H1 (cell line): ENCODE measurements at regions not wholly inside any gene's neighbourhood (a gene's known extent, or its start where the extent isn't known, plus 50 kb on each side); places are given as distances from the start of the nearest gene placed in this dataset.

ENCODE experiments used
- CTCF ChIA-PET: fragments of 300-600 bp; sonication (Branson Sonifier 250); formaldehyde crosslinking; loops from one replicate; lab custom pipeline; 2021; ENCODE audit not compliant: partially characterized antibody; lab: Charles Lee
- POLR2A ChIA-PET: fragments of 300-600 bp; sonication (Branson Sonifier 250); formaldehyde crosslinking; loops from one replicate; lab custom pipeline; 2021; ENCODE audit warnings: inconsistent platforms; ENCODE audit not compliant: partially characterized antibody; lab: Charles Lee
- DNase-seq, 2 experiments: peaks; one replicate each; pipeline versions ENCODE4 v3.0.0 to v3.0.0-alpha.2; 2010 to 2022; ENCODE audit warnings: low spot score in 2 of 2, low read depth in 1 of 2, mixed read lengths in 1 of 2
- FAIRE-seq: peaks from 2 replicates; lab custom pipeline; 2011; peaks lifted over from hg19 to GRCh38; lab: Jason Lieb, UNC
- H2AFZ ChIP-seq: 2 replicates; pipeline ENCODE4 v1.8.1; 2012; ENCODE audit warnings: low read length, inconsistent platforms
- H2AK5ac ChIP-seq: 2 replicates; pipeline ENCODE4 v1.6.1; 2013; ENCODE audit warnings: low read depth, low read length
- H2BK120ac ChIP-seq: replicated peaks from 2 replicates; pipeline ENCODE3; 2013; ENCODE audit warnings: low read depth, low read length, inconsistent platforms
- H2BK12ac ChIP-seq: 2 replicates; pipeline ENCODE4 v1.6.1; 2013; ENCODE audit warnings: low read depth, low read length
- H2BK15ac ChIP-seq: 2 replicates; pipeline ENCODE4 v1.6.1; 2013; ENCODE audit warnings: low read length
- H2BK20ac ChIP-seq: 2 replicates; pipeline ENCODE4 v1.6.1; 2013; ENCODE audit warnings: low read length
- H2BK5ac ChIP-seq: 2 replicates; pipeline ENCODE4 v1.6.1; 2013; ENCODE audit warnings: low read depth, low read length
- H3K14ac ChIP-seq: 2 replicates; pipeline ENCODE4 v1.6.1; 2013; ENCODE audit warnings: inconsistent platforms; ENCODE audit not compliant: insufficient read length
- H3K18ac ChIP-seq: 2 replicates; pipeline ENCODE4 v1.6.1; 2013; ENCODE audit warnings: low read length; ENCODE audit errors: extremely low read depth
- H3K23ac ChIP-seq: 2 replicates; pipeline ENCODE4 v1.6.1; 2013; ENCODE audit warnings: inconsistent platforms; ENCODE audit not compliant: insufficient read length
- H3K23me2 ChIP-seq: 2 replicates; pipeline ENCODE4 v1.6.1; 2013; ENCODE audit warnings: low read depth, low read length
- H3K27ac ChIP-seq: 2 replicates; pipeline ENCODE4 v1.6.1; 2011; ENCODE audit warnings: low read depth, low read length, inconsistent platforms
- H3K27me3 ChIP-seq, 4 experiments: replicated peaks in 1 of 4; 1 replicate in 1 of 4; 2 replicates in 3 of 4; pipeline versions ENCODE4 v1.6.1 to v1.8.1; 2011 to 2013; ENCODE audit warnings: low read length in 3 of 4, mild to moderate bottlenecking in 3 of 4, inconsistent platforms in 2 of 4, mixed read lengths in 2 of 4, moderate library complexity in 1 of 4; ENCODE audit not compliant: control insufficient read depth in 3 of 4, insufficient read depth in 3 of 4; ENCODE audit errors: extremely low read depth in 1 of 4
- H3K36me3 ChIP-seq, 4 experiments: 2 replicates each; pipeline versions ENCODE4 v1.6.1 to v1.8.1; 2011 to 2013; ENCODE audit warnings: mild to moderate bottlenecking in 4 of 4, low read length in 3 of 4, moderate library complexity in 2 of 4, control low read depth in 1 of 4, inconsistent platforms in 1 of 4; ENCODE audit not compliant: insufficient read depth in 4 of 4, control insufficient read depth in 2 of 4
- H3K4ac ChIP-seq: replicated peaks from 2 replicates; pipeline ENCODE3; 2013; ENCODE audit warnings: low read length, low read depth, mixed read lengths, inconsistent platforms; ENCODE audit not compliant: insufficient read length
- H3K4me1 ChIP-seq, 4 experiments: replicated peaks in 1 of 4; 1 replicate in 1 of 4; 2 replicates in 3 of 4; pipeline versions ENCODE4 v1.6.1 to v1.8.1; 2011 to 2013; ENCODE audit warnings: low read length in 3 of 4, inconsistent platforms in 2 of 4, mixed read lengths in 1 of 4; ENCODE audit not compliant: insufficient read depth in 4 of 4, control insufficient read depth in 3 of 4
- H3K4me2 ChIP-seq, 2 experiments: 2 replicates each; pipeline versions ENCODE4 v1.6.1 to v1.8.1; 2011 to 2013; ENCODE audit warnings: low read depth in 2 of 2, low read length in 2 of 2, control low read depth in 1 of 2, inconsistent platforms in 1 of 2, mild to moderate bottlenecking in 1 of 2; ENCODE audit not compliant: insufficient read depth in 1 of 2
- H3K4me3 ChIP-seq, 4 experiments: fragments of 200-600, 300-600 bp in 1 of 4; sonication (generic), shearing (Covaris generic), sonication (Bioruptor Twin) in 1 of 4; 2 replicates each; pipeline versions ENCODE4 v1.5.1 to v1.8.1; 2011 to 2016; ENCODE audit warnings: low read length in 4 of 4, low read depth in 3 of 4, control low read depth in 2 of 4, inconsistent platforms in 2 of 4, mild to moderate bottlenecking in 2 of 4, mixed read lengths in 1 of 4, moderate library complexity in 1 of 4; ENCODE audit not compliant: insufficient read depth in 2 of 4; ENCODE audit errors: extremely low read depth in 1 of 4
- H3K56ac ChIP-seq: replicated peaks from 2 replicates; pipeline ENCODE3; 2013; ENCODE audit warnings: low read depth, mild to moderate bottlenecking, mixed read lengths, low read length, inconsistent platforms; ENCODE audit not compliant: insufficient read length
- H3K79me1 ChIP-seq: 2 replicates; pipeline ENCODE4 v1.6.1; 2013; ENCODE audit warnings: low read depth, low read length, control low read depth
- H3K79me2 ChIP-seq, 2 experiments: 2 replicates each; pipeline versions ENCODE4 v1.6.1 to v1.8.1; 2012 to 2013; ENCODE audit warnings: low read length in 2 of 2, mild to moderate bottlenecking in 2 of 2, inconsistent platforms in 1 of 2; ENCODE audit not compliant: insufficient read depth in 2 of 2, control insufficient read depth in 1 of 2
- H3K9ac ChIP-seq, 4 experiments: replicated peaks in 1 of 4; 1 replicate in 1 of 4; 2 replicates in 3 of 4; pipeline versions ENCODE4 v1.6.1 to v1.8.1; 2011 to 2013; ENCODE audit warnings: low read depth in 3 of 4, low read length in 3 of 4, control low read depth in 2 of 4, mild to moderate bottlenecking in 2 of 4, moderate library complexity in 2 of 4, inconsistent platforms in 1 of 4; ENCODE audit errors: extremely low read depth in 1 of 4
- H3K9me3 ChIP-seq, 2 experiments: 2 replicates each; pipeline versions ENCODE4 v1.6.1 to v1.8.1; 2012 to 2013; ENCODE audit warnings: mild to moderate bottlenecking in 2 of 2, moderate library complexity in 2 of 2, control low read depth in 1 of 2, inconsistent platforms in 1 of 2, low read depth in 1 of 2, low read length in 1 of 2, mixed read lengths in 1 of 2; ENCODE audit not compliant: insufficient read depth in 2 of 2
- H4K20me1 ChIP-seq, 2 experiments: replicated peaks in 1 of 2; 2 replicates each; pipeline versions ENCODE3 to v1.8.1; 2011 to 2013; ENCODE audit warnings: inconsistent platforms in 2 of 2, low read length in 2 of 2, mild to moderate bottlenecking in 1 of 2; ENCODE audit not compliant: insufficient read depth in 2 of 2, control insufficient read depth in 1 of 2
- H4K5ac ChIP-seq: 2 replicates; pipeline ENCODE4 v1.6.1; 2013; ENCODE audit warnings: low read length, low read depth, mixed read lengths, inconsistent platforms; ENCODE audit not compliant: insufficient read length
- H4K8ac ChIP-seq: 2 replicates; pipeline ENCODE4 v1.8.0; 2013; ENCODE audit warnings: mild to moderate bottlenecking, moderate library complexity, low read length, inconsistent platforms; ENCODE audit not compliant: insufficient read depth; ENCODE audit errors: extremely low read depth
- H4K91ac ChIP-seq: replicated peaks from 2 replicates; pipeline ENCODE3; 2013; ENCODE audit warnings: low read length, mixed read lengths, inconsistent platforms; ENCODE audit not compliant: insufficient read length
- BACH1 ChIP-seq: IDR thresholded peaks from 2 replicates; pipeline ENCODE4 v1.6.1; 2012; ENCODE audit warnings: low read length, improper control_type of control experiment
- CBX5 ChIP-seq: fragments of 300-800, 300-1000 bp; sonication (generic); IDR thresholded peaks from 2 replicates; pipeline ENCODE4 v1.7.1; 2016; ENCODE audit warnings: antibody characterized with exemption, low read length, low read depth
- SAP30 ChIP-seq: fragments of 300-600 bp; sonication (generic); IDR thresholded peaks from 2 replicates; pipeline ENCODE4 v1.7.1; 2012; ENCODE audit warnings: low read length, moderate library complexity, mild to moderate bottlenecking, inconsistent platforms; ENCODE audit not compliant: insufficient read depth, insufficient replicate concordance
- WGBS, 2 experiments: shearing (Covaris generic) in 1 of 2; methylation state at CpG; one replicate each; pipeline versions ENCODE4 v1.1.6 to v1.1.7; 2013 to 2015; ENCODE audit warnings: low lambda C conversion rate in 2 of 2, mixed read lengths in 2 of 2, inconsistent platforms in 1 of 2, low coverage in 1 of 2, missing lambda C conversion rate in 1 of 2; ENCODE audit not compliant: insufficient replicate concordance in 2 of 2, insufficient coverage in 1 of 2, insufficient read length in 1 of 2; ENCODE audit errors: extremely low coverage in 1 of 2, missing lambda C conversion rate in 1 of 2; 5-methylcytosine and 5-hydroxymethylcytosine counted together

DNA sequence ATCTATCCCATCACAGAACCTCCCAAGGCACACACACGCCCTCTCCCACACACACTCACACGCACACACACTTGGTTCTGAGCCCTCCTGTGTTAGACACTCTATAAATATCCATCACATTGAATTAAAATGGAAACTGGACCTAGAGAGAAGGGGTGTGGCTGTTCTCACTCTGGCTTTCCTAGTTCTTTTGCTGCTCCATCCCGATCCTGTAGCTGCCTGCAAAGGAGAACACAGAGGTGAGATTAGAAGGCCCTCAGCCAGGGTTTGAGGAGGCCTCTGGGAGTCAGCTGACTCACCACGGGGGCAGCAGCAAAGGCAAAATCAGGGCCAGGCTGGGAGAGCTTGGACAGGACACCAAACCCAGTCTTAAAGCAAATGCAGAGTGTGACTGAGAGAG is 192.3 kb upstream of the CADM1 start:
- no peak overlapping the region for H2AK5ac ChIP-seq
- no peak overlapping the region for H2BK20ac ChIP-seq
- H3K4me1 ChIP-seq, result peaks cover 0 to 2% (median under 1%) of the 10 kb centered on the region in 4 experiments; a peak in 2 of 7 replicates
- no peak overlapping the region for H3K23ac ChIP-seq
- no peaks in the 10 kb centered on the region for H3K79me2 ChIP-seq
- H3K4me3 ChIP-seq, result no peak overlapping the region
- no peaks in the 10 kb centered on the region for H3K27me3 ChIP-seq
- ChIA-PET CTCF (interaction anchor here (0.9 to 2.0 kb wide), 4 partner anchors 10 to 75 kb away, joined by 3 to 8 read pairs (median 6); no protein-coding TSS in a partner anchor), POLR2A (no interaction called here)
- no peak overlapping the region for H3K27ac ChIP-seq
- FAIRE-seq (no peak), DNase-seq (no peak)
- no peak overlapping the region for H2BK5ac ChIP-seq
- no peak overlapping the region for H4K8ac ChIP-seq
- H3K79me1 ChIP-seq, result no peaks in the 10 kb centered on the region
- no peaks in the 10 kb centered on the region for H4K20me1 ChIP-seq
- TF ChIP-seq SAP30, result no peak
- no peak for TF ChIP-seq CBX5
- no peak for TF ChIP-seq BACH1
- no peaks in the 10 kb centered on the region; a peak in 1 of 4 replicates for H3K9me3 ChIP-seq
- no peaks in the 10 kb centered on the region for H3K23me2 ChIP-seq
- no peak overlapping the region for H3K14ac ChIP-seq
- no peak overlapping the region for H4K5ac ChIP-seq
- no peak overlapping the region for H3K56ac ChIP-seq
- no peak overlapping the region for H2BK15ac ChIP-seq
- no peaks in the 10 kb centered on the region for H3K36me3 ChIP-seq
- H2BK120ac ChIP-seq, result no peak overlapping the region
- no peak overlapping the region for H3K4me2 ChIP-seq
- WGBS, 2 experiments, result 84% methylated on average over 4 of the region's 4 CpGs; no CpG with 5 or more reads in 1 of the 2 experiments
- no peak overlapping the region for H4K91ac ChIP-seq
- no peak overlapping the region for H3K4ac ChIP-seq
- no peak overlapping the region for H3K9ac ChIP-seq
- H2BK12ac ChIP-seq, result no peak overlapping the region
- H2AFZ ChIP-seq, result no peak overlapping the region
- H3K18ac ChIP-seq, result no peak overlapping the region
